Gastroesophageal sphincter (tissue), 4 donors: ENCODE measurements at regions not wholly inside any gene's neighbourhood (a gene's known extent, or its start where the extent isn't known, plus 50 kb on each side); places are given as distances from the start of the nearest gene placed in this dataset.

ENCODE experiments used
- ATAC-seq: fragments of 150-250 bp; one replicate; pipeline ENCODE4 v1.9.1; 2016; ENCODE audit warnings: mild to moderate bottlenecking, moderate library complexity
- H3K27ac ChIP-seq, 4 donors: fragments of 200-600 bp; sonication (generic) in 3 of 4; 1 replicate in 3 of 4; 2 replicates in 1 of 4; pipeline ENCODE4 v1.5.1; 2016 to 2019
- H3K27me3 ChIP-seq: fragments of 200-600 bp; sonication (generic); one replicate; pipeline ENCODE4 v1.5.1; 2019
- H3K36me3 ChIP-seq, 2 donors: fragments of 200-600 bp; sonication (generic); one replicate each; pipeline ENCODE4 v1.5.1; 2019; ENCODE audit warnings: control low read depth in 1 of 2
- H3K4me1 ChIP-seq, 3 donors: fragments of 200-600 bp; sonication (generic); 1 replicate in 2 of 3; 2 replicates in 1 of 3; pipeline ENCODE4 v1.5.1; 2016 to 2019; ENCODE audit warnings: control low read depth in 2 of 3
- H3K4me3 ChIP-seq, 2 donors: fragments of 200-600 bp; sonication (generic); one replicate each; pipeline ENCODE4 v1.5.1; 2019; ENCODE audit warnings: mild to moderate bottlenecking in 1 of 2, moderate library complexity in 1 of 2
- H3K9me3 ChIP-seq, 3 donors: fragments of 200-600 bp; sonication (generic); one replicate each; pipeline ENCODE4 v1.5.1; 2017 to 2019; ENCODE audit warnings: control low read depth in 2 of 3
- CTCF ChIP-seq, 4 experiments: fragments of 200-600 bp in 2 of 4; fragments of 450-650 bp in 2 of 4; sonication (generic) in 1 of 4; IDR thresholded peaks; one replicate each; pipeline ENCODE4 v1.5.1; 2017 to 2019; ENCODE audit warnings: antibody characterized with exemption in 4 of 4, mild to moderate bottlenecking in 2 of 4, moderate library complexity in 2 of 4
- EP300 ChIP-seq: sonication (generic); formaldehyde crosslinking; IDR thresholded peaks from one replicate; pipeline ENCODE4 v1.6.1; 2017; ENCODE audit warnings: antibody characterized with exemption, mild to moderate bottlenecking
- POLR2A ChIP-seq, 2 donors: fragments of 450-650 bp; IDR thresholded peaks; one replicate each; pipeline ENCODE4 v1.6.1; 2017; ENCODE audit warnings: antibody characterized with exemption in 2 of 2, mild to moderate bottlenecking in 2 of 2, moderate library complexity in 1 of 2
- POLR2AphosphoS5 ChIP-seq: sonication (generic); formaldehyde crosslinking; IDR thresholded peaks from one replicate; pipeline ENCODE4 v1.6.1; 2017; ENCODE audit warnings: antibody characterized with exemption
- WGBS, 2 donors: methylation state at CpG; one replicate each; pipeline ENCODE4 v1.1.5; 2018; ENCODE audit warnings: low coverage in 1 of 2; 5-methylcytosine and 5-hydroxymethylcytosine counted together
- small RNA-seq, 4 donors: library from RNA; depleted of rRNA; stranded (forward); fragments of <200 nt; gene quantifications; one replicate each; pipeline ENCODE3, GENCODE V24; 2016

DNA sequence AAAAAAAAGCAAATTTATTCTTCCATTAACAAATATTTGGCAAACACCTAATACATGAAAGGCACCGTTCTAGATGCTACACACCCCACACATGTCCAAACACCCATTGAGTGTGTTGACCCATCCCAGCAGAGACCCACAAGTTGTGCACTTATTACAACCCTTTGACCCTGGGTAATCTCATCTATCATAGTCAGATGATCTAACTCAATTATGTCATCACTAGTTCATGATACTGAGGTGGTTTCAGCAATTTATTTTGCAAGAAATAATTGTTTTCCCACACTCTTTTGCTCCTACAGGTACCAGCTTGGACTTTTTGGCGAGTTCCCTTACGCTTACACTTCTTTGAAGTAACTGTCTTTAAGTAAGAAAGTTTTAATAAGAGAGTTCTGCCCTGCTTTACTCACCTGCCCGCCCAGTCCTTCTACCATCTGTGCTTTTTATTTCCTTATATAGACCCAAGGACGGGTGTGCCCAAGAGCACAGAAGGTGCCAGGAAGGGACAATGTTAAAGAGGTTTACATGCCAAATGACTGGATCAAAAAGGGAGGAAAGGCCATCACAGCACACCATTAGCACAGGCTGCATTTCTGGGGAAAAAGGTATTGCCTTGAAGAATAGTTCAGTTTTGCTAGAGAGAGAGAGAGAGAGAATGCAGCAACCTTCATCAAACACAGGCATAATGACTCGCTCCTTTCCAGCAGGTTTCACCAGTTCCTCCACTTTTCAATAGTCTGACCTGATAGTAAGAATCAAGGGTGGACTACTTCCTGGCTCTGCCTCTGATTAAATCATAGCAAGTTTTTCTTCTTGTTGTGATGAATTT, 54.5 kb upstream of the ATP11B start:
- WGBS, 2 donors, result 76 to 91% methylated on average over 4 of the region's 6 CpGs
- H3K27ac ChIP-seq, result no peak overlapping the region
- no peaks in the 10 kb centered on the region for H3K9me3 ChIP-seq
- H3K4me1 ChIP-seq, result no peaks in the 10 kb centered on the region
- ATAC-seq, result no peak
- TF ChIP-seq POLR2AphosphoS5 (no peak), POLR2A (IDR thresholded peaks at IDR 0.05) (no peak), CTCF (IDR thresholded peaks at IDR 0.05) (no peak), EP300 (no peak)
- no peaks in the 10 kb centered on the region for H3K36me3 ChIP-seq
- H3K4me3 ChIP-seq, result no peak overlapping the region
- peaks cover 9% of the 10 kb centered on the region for H3K27me3 ChIP-seq

DNA sequence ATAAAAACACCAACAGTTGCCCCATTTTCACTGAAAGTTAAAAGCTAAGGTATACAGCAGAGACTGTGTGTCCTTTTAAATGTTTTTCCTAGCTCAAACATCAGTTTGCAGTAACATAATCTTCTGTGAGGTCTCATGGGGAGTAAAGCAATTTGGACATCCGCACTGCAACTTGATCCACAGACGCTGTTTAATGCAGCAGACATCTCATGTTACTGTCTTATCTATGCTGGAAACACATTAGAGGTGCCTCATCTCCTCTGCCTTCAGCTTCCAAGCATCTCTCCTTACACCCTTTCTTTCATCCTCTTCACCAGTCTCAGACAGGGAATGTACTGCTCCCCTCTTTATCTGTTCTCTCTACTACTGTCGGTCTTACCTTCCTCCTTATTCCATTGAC, 53.7 kb upstream of the ATP11B start:
- H3K27ac ChIP-seq, result no peak overlapping the region
- peaks cover 9% of the 10 kb centered on the region for H3K27me3 ChIP-seq
- TF ChIP-seq EP300, result no peak
- no peak for TF ChIP-seq CTCF (IDR thresholded peaks at IDR 0.05)
- no peak for TF ChIP-seq POLR2AphosphoS5
- no peaks in the 10 kb centered on the region for H3K9me3 ChIP-seq
- H3K4me3 ChIP-seq, result no peak overlapping the region
- no peak for ATAC-seq
- no peaks in the 10 kb centered on the region for H3K4me1 ChIP-seq
- 25 to 40% methylated on average over 1 to 3 of the region's 3 CpGs for WGBS, 2 donors
- H3K36me3 ChIP-seq, result no peaks in the 10 kb centered on the region

- no peak overlapping the region for H3K4me3 ChIP-seq
- no peak for TF ChIP-seq POLR2A (IDR thresholded peaks at IDR 0.05)
- no peak for TF ChIP-seq POLR2AphosphoS5
- no peak for TF ChIP-seq CTCF (IDR thresholded peaks at IDR 0.05)
- TF ChIP-seq EP300, result no peak
- H3K36me3 ChIP-seq, result no peaks in the 10 kb centered on the region
- peaks cover 9% of the 10 kb centered on the region for H3K27me3 ChIP-seq
- H3K9me3 ChIP-seq, result no peaks in the 10 kb centered on the region
- no peak for ATAC-seq
- 61 to 64% methylated on average over 4 to 6 of the region's 6 CpGs for WGBS, 2 donors
- H3K4me1 ChIP-seq, result no peaks in the 10 kb centered on the region
- H3K27ac ChIP-seq, result no peak overlapping the region
Measured at GRCh38 chr3:182740710-182741109, 52.6 kb upstream of the ATP11B start.

GRCh38 chr3:182741214-182741613, 52.1 kb upstream of the ATP11B start:
- no peak for ATAC-seq
- no peak overlapping the region for H3K4me3 ChIP-seq
- no peak overlapping the region for H3K27ac ChIP-seq
- H3K27me3 ChIP-seq, result peaks cover 9% of the 10 kb centered on the region
- whole genome bisulfite sequencing, 2 donors, result 79 to 94% methylated on average over 2 to 3 of the region's 3 CpGs
- H3K4me1 ChIP-seq, result no peaks in the 10 kb centered on the region
- H3K9me3 ChIP-seq, result no peaks in the 10 kb centered on the region
- no peaks in the 10 kb centered on the region for H3K36me3 ChIP-seq
- no peak for TF ChIP-seq CTCF (IDR thresholded peaks at IDR 0.05)
- TF ChIP-seq POLR2A (IDR thresholded peaks at IDR 0.05), result no peak
- no peak for TF ChIP-seq EP300
- TF ChIP-seq POLR2AphosphoS5, result no peak

Small RNAs in the stretch of these regions (small RNA-seq; reads per million reads assigned to genes)
- 0 reads per million in 4 donors for gene RN7SKP265
